ENCODE measurements at regions not wholly inside any gene's neighbourhood (a gene's known extent, or its start where the extent isn't known, plus 50 kb on each side); places are given as distances from the start of the nearest gene placed in this dataset.
"Not testable (repeated sequence)": the region's sequence is repeated elsewhere in the genome, so short reads cannot be mapped to it uniquely, and the experiment has no call there.

- Histone ChIP-seq H3K9me3 (replicated peaks) (no peaks in the 10 kb centered on the region), H3K4me3 (no peak overlapping the region), H3K27ac (no peak overlapping the region), H3K27me3 (replicated peaks) (no peaks in the 10 kb centered on the region), H3K4me1 (replicated peaks) (no peaks in the 10 kb centered on the region), H3K36me3 (no peaks in the 10 kb centered on the region)
- DNase-seq (ENCODE audit: low read depth in 1 of 2, low spot score in 2 of 2): no peak
Observed at GRCh38 chr3:35079403-35079802, 559.9 kb upstream of the ARPP21 start.

GRCh38 chr3:35081899-35082298 is 557.4 kb upstream of the ARPP21 start:
- H3K27me3 ChIP-seq (replicated peaks): no peaks in the 10 kb centered on the region
- no peak overlapping the region for H3K4me3 ChIP-seq
- no peak for DNase-seq (ENCODE audit: low read depth in 1 of 2, low spot score in 2 of 2)
- no peak overlapping the region for H3K27ac ChIP-seq
- no peaks in the 10 kb centered on the region for H3K4me1 ChIP-seq (replicated peaks)
- no peaks in the 10 kb centered on the region for H3K9me3 ChIP-seq (replicated peaks)
- no peaks in the 10 kb centered on the region for H3K36me3 ChIP-seq

GRCh38 chr3:35088943-35089342 is 550.4 kb upstream of the ARPP21 start:
- no peak overlapping the region for H3K4me3 ChIP-seq
- no peaks in the 10 kb centered on the region for H3K36me3 ChIP-seq
- H3K4me1 ChIP-seq (replicated peaks): no peaks in the 10 kb centered on the region
- no peak for DNase-seq (ENCODE audit: low read depth in 1 of 2, low spot score in 2 of 2)
- no peaks in the 10 kb centered on the region for H3K9me3 ChIP-seq (replicated peaks)
- no peaks in the 10 kb centered on the region for H3K27me3 ChIP-seq (replicated peaks)
- no peak overlapping the region for H3K27ac ChIP-seq

- no peak overlapping the region for H3K4me3 ChIP-seq
- no peaks in the 10 kb centered on the region for H3K4me1 ChIP-seq (replicated peaks)
- no peak overlapping the region for H3K27ac ChIP-seq
- no peak for DNase-seq (ENCODE audit: low read depth in 1 of 2, low spot score in 2 of 2)
- no peaks in the 10 kb centered on the region for H3K27me3 ChIP-seq (replicated peaks)
- no peaks in the 10 kb centered on the region for H3K36me3 ChIP-seq
- no peaks in the 10 kb centered on the region for H3K9me3 ChIP-seq (replicated peaks)
Observed at GRCh38 chr3:35114686-35115085, 524.6 kb upstream of the ARPP21 start.

- Histone ChIP-seq H3K36me3 (no peaks in the 10 kb centered on the region), H3K27ac (no peak overlapping the region), H3K4me3 (no peak overlapping the region), H3K4me1 (replicated peaks) (no peaks in the 10 kb centered on the region), H3K9me3 (replicated peaks) (no peaks in the 10 kb centered on the region), H3K27me3 (replicated peaks) (no peaks in the 10 kb centered on the region)
- no peak for DNase-seq (ENCODE audit: low read depth in 1 of 2, low spot score in 2 of 2)
Observed at GRCh38 chr3:35120026-35120425, 519.3 kb upstream of the ARPP21 start.

GRCh38 chr3:35137612-35138011 is 501.7 kb upstream of the ARPP21 start:
- Histone ChIP-seq H3K4me3 (no peak overlapping the region), H3K27me3 (replicated peaks) (no peaks in the 10 kb centered on the region), H3K9me3 (replicated peaks) (peaks cover 2% of the 10 kb centered on the region; the same call in 1 of the 2 replicates), H3K27ac (no peak overlapping the region), H3K4me1 (replicated peaks) (no peaks in the 10 kb centered on the region), H3K36me3 (no peaks in the 10 kb centered on the region)
- no peak for DNase-seq (ENCODE audit: low read depth in 1 of 2, low spot score in 2 of 2)

GRCh38 chr3:35141406-35141805 is 497.9 kb upstream of the ARPP21 start:
- no peaks in the 10 kb centered on the region for H3K36me3 ChIP-seq
- H3K4me1 ChIP-seq (replicated peaks): no peaks in the 10 kb centered on the region
- no peak for DNase-seq (ENCODE audit: low read depth in 1 of 2, low spot score in 2 of 2)
- H3K9me3 ChIP-seq (replicated peaks): peaks cover 2% of the 10 kb centered on the region; the same call in 1 of the 2 replicates
- H3K27me3 ChIP-seq (replicated peaks): no peaks in the 10 kb centered on the region
- no peak overlapping the region for H3K27ac ChIP-seq
- no peak overlapping the region for H3K4me3 ChIP-seq

- Histone ChIP-seq H3K4me1 (replicated peaks) (no peaks in the 10 kb centered on the region), H3K27ac (no peak overlapping the region), H3K4me3 (no peak overlapping the region), H3K9me3 (replicated peaks) (peaks cover 2% of the 10 kb centered on the region; the same call in 1 of the 2 replicates), H3K27me3 (replicated peaks) (no peaks in the 10 kb centered on the region), H3K36me3 (no peaks in the 10 kb centered on the region)
- no peak for DNase-seq (ENCODE audit: low read depth in 1 of 2, low spot score in 2 of 2)
Observed at GRCh38 chr3:35144011-35144410, 495.3 kb upstream of the ARPP21 start.

GRCh38 chr3:35146256-35147035 is 492.9 kb upstream of the ARPP21 start:
- H3K27me3 ChIP-seq (replicated peaks); H3K36me3 ChIP-seq; H3K4me1 ChIP-seq (replicated peaks); H3K4me3 ChIP-seq; DNase-seq (ENCODE audit: low read depth in 1 of 2, low spot score in 2 of 2); H3K9me3 ChIP-seq (replicated peaks); H3K27ac ChIP-seq: not testable (repeated sequence)

- DNase-seq (ENCODE audit: low read depth in 1 of 2, low spot score in 2 of 2): no peak
- peaks cover 2% of the 10 kb centered on the region; the same call in 1 of the 2 replicates for H3K9me3 ChIP-seq (replicated peaks)
- no peaks in the 10 kb centered on the region for H3K36me3 ChIP-seq
- no peak overlapping the region for H3K4me3 ChIP-seq
- H3K4me1 ChIP-seq (replicated peaks): no peaks in the 10 kb centered on the region
- no peaks in the 10 kb centered on the region for H3K27me3 ChIP-seq (replicated peaks)
- H3K27ac ChIP-seq: no peak overlapping the region
Observed at GRCh38 chr3:35183927-35184675, 455.2 kb upstream of the ARPP21 start.

- Histone ChIP-seq H3K4me3 (no peak overlapping the region), H3K27ac (no peak overlapping the region), H3K4me1 (replicated peaks) (no peaks in the 10 kb centered on the region), H3K27me3 (replicated peaks) (no peaks in the 10 kb centered on the region), H3K9me3 (replicated peaks) (peaks cover 2% of the 10 kb centered on the region; the same call in 1 of the 2 replicates), H3K36me3 (no peaks in the 10 kb centered on the region)
- no peak for DNase-seq (ENCODE audit: low read depth in 1 of 2, low spot score in 2 of 2)
Observed at GRCh38 chr3:35184775-35185174, 454.6 kb upstream of the ARPP21 start.

- Histone ChIP-seq H3K36me3 (no peaks in the 10 kb centered on the region), H3K4me3 (no peak overlapping the region), H3K27me3 (replicated peaks) (no peaks in the 10 kb centered on the region), H3K27ac (no peak overlapping the region), H3K9me3 (replicated peaks) (peaks cover 2% of the 10 kb centered on the region; the same call in 1 of the 2 replicates), H3K4me1 (replicated peaks) (no peaks in the 10 kb centered on the region)
- no peak for DNase-seq (ENCODE audit: low read depth in 1 of 2, low spot score in 2 of 2)
Observed at GRCh38 chr3:35187908-35188307, 451.4 kb upstream of the ARPP21 start.

- H3K27ac ChIP-seq: no peak overlapping the region
- H3K9me3 ChIP-seq (replicated peaks): no peaks in the 10 kb centered on the region
- no peaks in the 10 kb centered on the region for H3K27me3 ChIP-seq (replicated peaks)
- no peak overlapping the region for H3K4me3 ChIP-seq
- no peaks in the 10 kb centered on the region for H3K4me1 ChIP-seq (replicated peaks)
- no peaks in the 10 kb centered on the region for H3K36me3 ChIP-seq
- no peak for DNase-seq (ENCODE audit: low read depth in 1 of 2, low spot score in 2 of 2)
Observed at GRCh38 chr3:35194666-35195065, 444.7 kb upstream of the ARPP21 start.

- no peaks in the 10 kb centered on the region for H3K4me1 ChIP-seq (replicated peaks)
- no peaks in the 10 kb centered on the region for H3K36me3 ChIP-seq
- H3K27me3 ChIP-seq (replicated peaks): no peaks in the 10 kb centered on the region
Observed at GRCh38 chr3:35198857-35199256, 440.5 kb upstream of the ARPP21 start.

More at GRCh38 chr3:35198857-35199256, 440.5 kb upstream of the ARPP21 start:
- Histone ChIP-seq H3K4me3 (no peak overlapping the region), H3K27ac (no peak overlapping the region), H3K9me3 (replicated peaks) (no peaks in the 10 kb centered on the region)
- DNase-seq (ENCODE audit: low read depth in 1 of 2, low spot score in 2 of 2): no peak
